Esophagus (tissue), 2 donors: ENCODE measurements at regions not wholly inside any gene's neighbourhood (a gene's known extent, or its start where the extent isn't known, plus 50 kb on each side); places are given as distances from the start of the nearest gene placed in this dataset.

ENCODE experiments used
- H3K27ac ChIP-seq, 2 donors: one replicate each; pipeline ENCODE4 v1.5.1; 2013; ENCODE audit warnings: low read depth in 2 of 2, mild to moderate bottlenecking in 2 of 2, inconsistent platforms in 1 of 2, low read length in 1 of 2, moderate library complexity in 1 of 2
- H3K27me3 ChIP-seq, 2 donors: one replicate each; pipeline ENCODE4 v1.6.1; 2013; ENCODE audit warnings: low read length in 2 of 2, control low read depth in 1 of 2, mild to moderate bottlenecking in 1 of 2; ENCODE audit not compliant: insufficient read depth in 2 of 2, control insufficient read depth in 1 of 2
- H3K36me3 ChIP-seq, 2 donors: one replicate each; pipeline ENCODE4 v1.6.1; 2013; ENCODE audit warnings: low read length in 1 of 2; ENCODE audit not compliant: control insufficient read depth in 2 of 2, insufficient read depth in 2 of 2
- H3K4me1 ChIP-seq, 2 donors: one replicate each; pipeline ENCODE4 v1.6.1; 2013; ENCODE audit warnings: low read length in 1 of 2; ENCODE audit not compliant: control insufficient read depth in 2 of 2, insufficient read depth in 2 of 2
- H3K4me3 ChIP-seq, 2 donors: one replicate each; pipeline ENCODE4 v1.5.1; 2013; ENCODE audit warnings: low read length in 2 of 2, mild to moderate bottlenecking in 2 of 2, low read depth in 1 of 2, moderate library complexity in 1 of 2
- H3K9me3 ChIP-seq, 2 donors: one replicate each; pipeline ENCODE4 v1.6.1; 2013; ENCODE audit warnings: mild to moderate bottlenecking in 2 of 2, low read depth in 1 of 2, low read length in 1 of 2, moderate library complexity in 1 of 2; ENCODE audit not compliant: control insufficient read depth in 2 of 2, insufficient read depth in 1 of 2
- WGBS, 2 donors: extraction: QIAGEN DNeasy Blood & Tissue Kit; methylation state at CpG; one replicate each; pipeline ENCODE4 v1.1.7; 2013; 5-methylcytosine and 5-hydroxymethylcytosine counted together
- donor health status: healthy with polysubstance abuse.
- donor health status: Bipolar disorder and iron deficiency.

DNA sequence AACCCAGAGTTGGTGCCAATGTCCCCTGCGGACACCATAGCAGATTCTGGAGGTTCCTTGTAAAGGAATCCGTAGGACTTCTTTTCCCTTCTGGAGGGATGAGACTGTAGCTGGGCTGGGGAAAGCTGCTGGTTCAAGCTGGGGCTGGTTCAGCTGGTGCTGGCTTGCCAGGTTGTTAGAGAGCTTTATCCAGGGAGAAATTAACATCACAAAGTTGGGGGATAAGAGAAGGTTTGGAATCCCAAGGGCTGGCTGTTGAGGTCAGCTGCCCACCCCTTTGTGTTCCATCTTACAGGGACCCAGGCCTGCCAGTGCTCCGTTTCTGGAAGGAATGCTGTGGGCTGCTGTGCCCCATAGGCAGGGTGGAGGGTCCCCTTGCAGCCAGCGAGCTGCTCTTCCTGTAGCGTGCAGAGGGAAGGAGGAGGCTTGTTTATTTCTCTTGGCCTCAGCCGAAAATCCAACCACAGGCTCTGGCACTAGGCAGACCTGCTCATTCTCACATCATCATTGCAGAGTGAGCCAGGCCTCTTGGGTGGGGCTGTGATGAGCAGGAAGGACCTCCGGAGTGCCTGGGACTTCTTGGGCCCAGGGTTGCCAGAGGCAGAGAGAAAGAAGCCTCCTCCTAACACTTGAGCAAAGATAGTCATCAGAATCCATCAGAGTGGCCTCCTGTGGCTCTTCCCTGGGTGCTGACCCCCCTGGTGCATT, 251.1 kb downstream of the SEC14L1 start:
- Histone ChIP-seq H3K27ac (peak overlapping the region; percentile 66 to 88), H3K27me3 (no peaks in the 10 kb centered on the region), H3K9me3 (no peaks in the 10 kb centered on the region), H3K4me3 (no peak overlapping the region), H3K4me1 (peaks cover 15 to 25% of the 10 kb centered on the region in 2 donors), H3K36me3 (no peaks in the 10 kb centered on the region)
- WGBS, 2 donors = 25 to 41% methylated on average over 7 of the region's 7 CpGs

DNA sequence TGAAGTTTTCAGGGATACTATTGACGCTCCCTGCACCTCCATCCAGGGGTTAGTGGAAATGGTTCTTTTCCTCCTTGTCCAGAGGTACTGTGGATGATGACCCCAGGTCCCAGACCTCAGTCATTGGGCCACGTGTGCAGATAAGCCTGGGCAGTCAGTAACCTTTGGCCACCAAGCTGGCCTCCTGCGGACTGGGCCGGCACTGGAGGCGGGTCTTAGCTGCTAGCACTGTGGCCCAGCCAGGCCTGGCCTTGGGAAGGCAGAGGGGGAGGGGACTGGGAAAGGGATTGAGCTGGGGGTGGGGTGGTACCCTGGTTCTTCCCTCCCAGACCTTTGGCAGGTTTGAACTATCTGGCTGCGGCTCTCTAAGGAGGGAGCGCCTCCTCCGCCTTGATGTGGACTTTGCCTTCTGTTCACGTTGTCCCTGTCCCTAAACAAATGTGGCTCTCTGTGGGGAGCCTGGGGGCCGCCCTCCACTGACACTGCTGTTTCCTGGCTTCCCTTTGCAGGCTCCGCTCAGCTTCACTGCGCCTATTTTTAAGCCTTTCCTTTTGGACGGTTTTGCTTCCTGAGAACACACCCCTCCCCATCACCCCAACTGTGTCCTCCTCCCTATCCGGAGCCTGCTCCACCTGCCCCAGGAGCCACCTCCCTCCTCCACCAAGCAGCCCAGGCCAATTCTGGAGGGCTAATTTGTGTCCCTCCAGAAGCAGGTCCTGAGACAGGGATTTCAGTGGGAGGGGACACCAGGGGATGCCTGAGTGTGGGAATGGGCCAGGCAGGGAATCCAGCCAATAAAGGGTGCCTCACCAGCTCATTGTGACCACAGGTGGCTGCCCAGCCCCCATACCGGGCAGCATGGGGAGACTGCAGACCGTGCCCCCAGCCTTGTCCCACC, 251.9 kb downstream of the SEC14L1 start:
- peak overlapping the region; percentile 66 to 88 for H3K27ac ChIP-seq
- H3K36me3 ChIP-seq = no peaks in the 10 kb centered on the region
- 38 to 50% methylated on average over 16 of the region's 16 CpGs for WGBS, 2 donors
- no peaks in the 10 kb centered on the region for H3K27me3 ChIP-seq
- no peaks in the 10 kb centered on the region for H3K9me3 ChIP-seq
- H3K4me1 ChIP-seq = peaks cover 13 to 24% of the 10 kb centered on the region in 2 donors
- H3K4me3 ChIP-seq = no peak overlapping the region

DNA sequence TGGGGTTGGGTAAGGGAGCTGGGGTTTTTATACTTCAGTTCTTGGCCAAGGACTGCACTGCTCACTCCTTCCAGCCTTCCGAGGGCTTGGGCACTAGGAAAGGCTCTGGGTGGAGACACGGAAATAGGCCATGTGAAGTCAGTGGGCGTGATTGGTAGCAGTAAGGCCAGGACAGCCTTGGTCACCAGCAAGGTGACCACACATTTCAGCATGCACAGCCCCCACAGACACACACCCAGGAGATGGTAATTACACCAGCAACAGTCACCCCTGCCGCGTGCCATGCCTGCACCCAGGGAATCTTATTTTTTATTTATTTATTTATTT, 252.5 kb downstream of the SEC14L1 start:
- no peaks in the 10 kb centered on the region for H3K36me3 ChIP-seq
- no peak overlapping the region for H3K4me3 ChIP-seq
- H3K4me1 ChIP-seq = peaks cover 13 to 24% of the 10 kb centered on the region in 2 donors
- H3K27ac ChIP-seq = peak overlapping the region; percentile 66 to 88
- 81 to 82% methylated on average over 5 of the region's 5 CpGs for WGBS, 2 donors
- no peaks in the 10 kb centered on the region for H3K27me3 ChIP-seq
- no peaks in the 10 kb centered on the region for H3K9me3 ChIP-seq

DNA sequence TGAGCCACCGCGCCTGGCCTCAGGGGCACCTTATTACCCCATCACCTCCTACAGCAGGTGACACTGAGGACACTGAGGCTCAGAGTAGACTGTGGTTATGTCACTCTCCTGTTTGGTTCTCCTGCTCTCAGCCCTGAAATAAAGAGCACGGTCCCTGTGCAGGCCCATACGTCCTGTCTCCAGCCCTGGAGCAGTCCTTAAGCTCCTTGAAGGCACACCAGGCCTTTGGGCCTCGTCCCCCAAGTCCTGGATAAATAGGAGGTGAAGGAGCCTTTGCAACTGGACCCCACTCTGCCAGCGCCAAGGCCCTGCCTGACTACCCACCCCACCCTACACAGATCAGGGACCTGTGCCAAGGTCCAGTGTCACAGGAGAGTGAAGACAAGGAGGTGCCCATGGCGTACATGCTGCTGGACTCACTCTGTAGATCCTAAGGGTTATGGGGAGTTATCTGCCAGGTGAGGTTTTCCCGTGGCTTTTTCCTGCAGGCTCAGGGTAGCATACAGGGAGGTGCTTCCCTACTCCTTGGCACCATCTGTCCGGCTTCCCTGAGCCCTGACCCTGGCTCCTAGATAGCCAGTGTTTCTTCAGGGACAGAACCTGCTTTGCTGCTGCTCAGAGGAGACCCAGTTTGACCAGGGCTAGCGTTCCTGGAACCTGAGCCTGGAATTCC, 253.2 kb downstream of the SEC14L1 start:
- Histone ChIP-seq H3K4me1 (peaks cover 13 to 21% of the 10 kb centered on the region in 2 donors), H3K4me3 (no peak overlapping the region), H3K36me3 (no peaks in the 10 kb centered on the region)

DNA sequence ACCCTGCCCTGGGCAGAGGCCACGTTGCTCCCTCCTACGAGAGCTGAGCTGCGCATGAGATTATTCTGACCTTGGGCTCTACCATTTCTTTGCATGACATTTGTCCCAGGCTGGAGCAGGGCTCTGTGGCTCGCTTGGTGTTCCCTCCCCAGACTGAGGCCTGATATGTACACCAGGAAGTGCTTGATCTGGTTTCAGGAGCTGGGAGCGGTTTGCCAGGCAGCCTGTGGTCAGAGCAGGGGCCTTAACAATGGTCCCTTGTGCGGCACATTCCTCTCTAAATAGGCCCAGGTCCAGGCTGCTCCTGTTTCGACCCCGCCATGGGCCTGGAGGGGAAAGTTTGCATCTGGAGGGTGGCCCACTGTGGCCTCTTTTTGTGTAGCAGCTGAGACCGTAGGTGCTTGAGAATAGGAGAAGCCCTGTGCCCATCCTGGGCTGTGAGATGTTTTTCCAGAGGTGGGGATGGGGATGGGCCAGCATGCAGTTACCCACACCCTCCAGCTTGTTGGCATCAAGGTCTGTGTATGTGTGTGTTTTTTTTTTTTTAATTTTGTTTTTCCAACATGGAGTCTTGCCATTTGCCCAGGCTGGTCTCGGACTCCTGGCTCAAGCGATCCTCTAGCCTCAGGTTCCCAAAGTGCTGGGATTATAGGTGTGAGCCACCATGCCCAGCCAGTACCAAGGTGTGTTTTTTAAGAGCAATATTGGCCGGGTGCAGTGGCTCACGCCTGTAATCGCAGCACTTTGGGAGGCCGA, 253.9 kb downstream of the SEC14L1 start:
- Histone ChIP-seq H3K9me3 (no peaks in the 10 kb centered on the region), H3K36me3 (peaks cover 0 to 5% of the 10 kb centered on the region in 2 donors), H3K4me3 (no peak overlapping the region), H3K4me1 (peaks cover 13 to 20% of the 10 kb centered on the region in 2 donors), H3K27me3 (no peaks in the 10 kb centered on the region), H3K27ac (peak overlapping the region; percentile 59 to 76)
- 74 to 75% methylated on average over 15 of the region's 15 CpGs for WGBS, 2 donors

More for the DNA sequence above, 253.2 kb downstream of the SEC14L1 start:
- Histone ChIP-seq H3K27ac (peak overlapping the region; percentile 48 to 76), H3K27me3 (no peaks in the 10 kb centered on the region), H3K9me3 (no peaks in the 10 kb centered on the region)
- 69 to 83% methylated on average over 10 of the region's 10 CpGs for WGBS, 2 donors

DNA sequence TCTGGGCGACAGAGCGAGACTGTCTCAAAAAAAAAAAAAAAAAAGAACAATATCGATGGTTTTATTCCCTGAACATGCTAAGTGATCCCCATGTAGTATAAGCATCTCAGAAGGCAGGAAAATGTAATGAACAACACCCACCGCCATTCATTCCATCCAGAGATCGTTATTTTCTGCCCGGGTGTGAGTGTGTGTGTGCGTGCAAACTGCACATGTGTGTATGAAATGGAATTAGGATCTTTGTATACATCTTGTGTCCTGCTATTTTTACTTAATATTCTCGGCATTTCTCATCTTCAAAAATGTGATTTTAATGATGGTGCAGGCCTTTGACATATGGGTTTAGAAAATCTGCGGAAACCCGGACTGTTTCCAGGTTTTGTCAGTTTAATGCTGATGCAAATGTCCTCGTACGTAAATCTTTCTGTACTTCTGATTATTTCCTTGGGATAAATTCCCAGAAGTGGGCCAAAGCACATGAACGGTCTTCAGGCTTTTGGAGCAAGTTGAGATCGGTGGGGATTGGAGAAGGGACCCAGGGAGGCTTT, 254.8 kb downstream of the SEC14L1 start:
- H3K9me3 ChIP-seq = no peaks in the 10 kb centered on the region
- WGBS, 2 donors = 80 to 82% methylated on average over 12 to 14 of the region's 14 CpGs
- no peak overlapping the region for H3K4me3 ChIP-seq
- H3K27me3 ChIP-seq = no peaks in the 10 kb centered on the region
- H3K36me3 ChIP-seq = peaks cover 0 to 5% of the 10 kb centered on the region in 2 donors
- peak overlapping the region in 1 of 2 donors; percentile 66 for H3K27ac ChIP-seq
- peaks cover 13 to 17% of the 10 kb centered on the region in 2 donors for H3K4me1 ChIP-seq

DNA sequence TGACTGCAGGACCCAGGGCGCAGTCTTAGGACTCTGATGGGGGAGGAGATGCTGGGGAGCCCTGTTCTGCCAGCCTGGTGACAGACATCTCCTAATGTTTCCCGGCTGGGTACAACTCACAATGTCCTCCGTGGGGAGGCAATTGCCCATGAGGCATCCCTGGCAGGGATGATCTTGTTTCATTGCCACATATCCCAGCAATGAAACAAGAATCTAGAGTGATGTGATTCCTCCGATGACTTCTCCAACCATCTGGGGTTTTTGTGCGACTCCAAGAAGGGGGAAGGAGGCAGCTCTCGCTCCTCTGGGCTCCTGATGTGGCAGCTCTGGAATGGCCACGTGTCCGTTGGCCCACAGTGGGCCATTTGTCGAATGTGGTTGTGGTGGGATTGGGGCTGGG, 255.8 kb downstream of the SEC14L1 start:
- Histone ChIP-seq H3K4me3 (no peak overlapping the region), H3K9me3 (no peaks in the 10 kb centered on the region), H3K36me3 (peaks cover 0 to 5% of the 10 kb centered on the region in 2 donors), H3K27me3 (no peaks in the 10 kb centered on the region), H3K27ac (peak overlapping the region; percentile 27 to 66), H3K4me1 (peaks cover 9 to 15% of the 10 kb centered on the region in 2 donors)
- 81 to 85% methylated on average over 9 of the region's 9 CpGs for WGBS, 2 donors

DNA sequence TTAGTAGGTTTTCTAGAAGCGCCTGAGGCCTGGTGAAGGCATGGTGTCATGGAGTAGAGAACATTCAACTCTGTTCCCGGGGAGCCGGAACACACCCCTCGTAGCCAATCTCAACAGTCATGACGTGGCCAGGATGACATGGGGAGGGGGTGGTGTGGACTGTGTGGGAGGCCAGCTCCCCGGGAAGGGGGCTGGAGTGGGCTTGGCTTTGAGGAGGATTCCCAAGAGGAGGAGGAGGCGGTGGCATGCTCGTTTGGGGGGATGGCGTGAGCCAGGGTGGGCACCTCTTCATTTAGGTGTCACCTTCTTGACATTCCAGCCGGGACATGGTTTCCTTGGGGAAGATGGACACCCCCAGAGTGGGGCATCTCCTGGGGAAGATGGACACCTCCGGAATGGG, 257.5 kb downstream of the SEC14L1 start:
- no peak overlapping the region for H3K4me3 ChIP-seq
- 90 to 92% methylated on average over 11 of the region's 11 CpGs for WGBS, 2 donors
- H3K9me3 ChIP-seq = no peaks in the 10 kb centered on the region
- no peaks in the 10 kb centered on the region for H3K27me3 ChIP-seq
- H3K27ac ChIP-seq = no peak overlapping the region
- peaks cover 6 to 19% of the 10 kb centered on the region in 2 donors for H3K36me3 ChIP-seq
- peaks cover 3 to 10% of the 10 kb centered on the region in 2 donors for H3K4me1 ChIP-seq
